ENCODE measurements at regions not wholly inside any gene's neighbourhood (a gene's known extent, or its start where the extent isn't known, plus 50 kb on each side); places are given as distances from the start of the nearest gene placed in this dataset.

GRCh38 chr12:126538888-126539287 lies 1473.7 kb downstream of the AACS start:
- TF ChIP-seq GATA2 (IDR thresholded peaks at IDR 0.05; ENCODE audit: low read depth, low read length), result no peak
- TF ChIP-seq GATA3 (IDR thresholded peaks at IDR 0.05; ENCODE audit: low read depth, low read length), result no peak

Measured in SH-SY5Y (cell line).